ENCODE measurements at regions not wholly inside any gene's neighbourhood (a gene's known extent, or its start where the extent isn't known, plus 50 kb on each side); places are given as distances from the start of the nearest gene placed in this dataset.

DNA sequence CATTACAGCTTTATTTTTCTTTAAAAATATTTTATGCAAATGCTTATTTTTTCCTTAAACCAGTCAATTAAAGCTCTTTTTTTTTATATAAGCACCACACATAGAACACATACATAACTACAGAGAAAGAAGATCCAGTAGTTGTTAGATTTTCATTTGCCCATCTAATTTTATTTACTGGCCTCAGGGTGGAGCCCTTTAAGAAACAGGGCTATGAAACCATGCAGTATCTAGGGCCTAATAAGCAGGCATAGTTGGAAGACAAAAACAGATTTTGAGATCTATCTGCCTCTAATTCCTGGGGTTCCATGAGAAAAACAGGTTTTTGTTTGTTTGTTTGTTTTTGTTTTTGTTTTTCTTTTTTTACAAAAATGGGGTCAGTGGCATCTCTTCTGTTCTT, 120.6 kb downstream of the BCHE start:
- no peak overlapping the region for H3K27ac ChIP-seq
- peaks cover 0 to 3% (median 0%) of the 10 kb centered on the region in 4 donors for H3K9me3 ChIP-seq
- no peak for DNase-seq (ENCODE audit: low spot score in 2 of 2)
- H3K36me3 ChIP-seq = no peaks in the 10 kb centered on the region
- no peaks in the 10 kb centered on the region for H3K27me3 ChIP-seq
- H3K4me3 ChIP-seq = no peak overlapping the region
- TF ChIP-seq, protein P1, sequence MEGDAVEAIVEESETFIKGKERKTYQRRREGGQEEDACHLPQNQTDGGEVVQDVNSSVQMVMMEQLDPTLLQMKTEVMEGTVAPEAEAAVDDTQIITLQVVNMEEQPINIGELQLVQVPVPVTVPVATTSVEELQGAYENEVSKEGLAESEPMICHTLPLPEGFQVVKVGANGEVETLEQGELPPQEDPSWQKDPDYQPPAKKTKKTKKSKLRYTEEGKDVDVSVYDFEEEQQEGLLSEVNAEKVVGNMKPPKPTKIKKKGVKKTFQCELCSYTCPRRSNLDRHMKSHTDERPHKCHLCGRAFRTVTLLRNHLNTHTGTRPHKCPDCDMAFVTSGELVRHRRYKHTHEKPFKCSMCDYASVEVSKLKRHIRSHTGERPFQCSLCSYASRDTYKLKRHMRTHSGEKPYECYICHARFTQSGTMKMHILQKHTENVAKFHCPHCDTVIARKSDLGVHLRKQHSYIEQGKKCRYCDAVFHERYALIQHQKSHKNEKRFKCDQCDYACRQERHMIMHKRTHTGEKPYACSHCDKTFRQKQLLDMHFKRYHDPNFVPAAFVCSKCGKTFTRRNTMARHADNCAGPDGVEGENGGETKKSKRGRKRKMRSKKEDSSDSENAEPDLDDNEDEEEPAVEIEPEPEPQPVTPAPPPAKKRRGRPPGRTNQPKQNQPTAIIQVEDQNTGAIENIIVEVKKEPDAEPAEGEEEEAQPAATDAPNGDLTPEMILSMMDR (IDR thresholded peaks at IDR 0.05) = no peak
- TF ChIP-seq EP300 (IDR thresholded peaks at IDR 0.05) (no peak), POLR2A (IDR thresholded peaks at IDR 0.05) (no peak)
- H3K4me1 ChIP-seq = no peaks in the 10 kb centered on the region

- Histone ChIP-seq H3K27ac (no peak overlapping the region), H3K36me3 (no peaks in the 10 kb centered on the region), H3K4me1 (no peaks in the 10 kb centered on the region), H3K27me3 (no peaks in the 10 kb centered on the region), H3K4me3 (no peak overlapping the region), H3K9me3 (no peaks in the 10 kb centered on the region)
- DNase-seq (ENCODE audit: low spot score in 2 of 2) = no peak
- 96 to 97% methylated on average over 7 of the region's 7 CpGs for WGBS, 2 donors
- TF ChIP-seq EP300 (IDR thresholded peaks at IDR 0.05) (no peak), POLR2A (IDR thresholded peaks at IDR 0.05) (no peak)
- TF ChIP-seq, protein P1 (IDR thresholded peaks at IDR 0.05) = no peak
These were observed 123.7 kb downstream of the BCHE start for GRCh38 chr3:165713479-165713878.

DNA sequence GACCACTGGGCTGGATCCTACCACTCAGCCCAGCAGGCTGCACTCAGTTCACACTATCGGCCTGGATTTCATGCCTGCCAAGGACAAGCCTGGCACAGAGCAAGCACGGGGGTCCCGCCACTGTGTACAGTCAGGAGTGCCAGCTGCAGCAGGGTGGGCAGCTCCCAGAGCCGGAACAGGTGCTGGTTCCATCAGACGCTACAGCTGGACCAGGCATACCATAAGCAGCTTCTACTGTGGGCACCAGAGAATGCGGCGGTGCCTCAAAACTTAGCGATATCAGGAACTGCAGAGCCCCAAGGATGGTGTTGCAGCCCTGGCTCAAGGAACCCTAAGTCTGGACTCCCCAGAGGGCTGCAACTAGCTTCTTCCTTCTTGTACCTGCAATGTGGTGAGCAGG, 124.8 kb downstream of the BCHE start:
- no peak for TF ChIP-seq EP300 (IDR thresholded peaks at IDR 0.05)
- TF ChIP-seq, protein P1 (IDR thresholded peaks at IDR 0.05) = no peak
- no peak for TF ChIP-seq POLR2A (IDR thresholded peaks at IDR 0.05)
- DNase-seq (ENCODE audit: low spot score in 2 of 2) = no peak
- Histone ChIP-seq H3K27ac (no peak overlapping the region), H3K36me3 (no peaks in the 10 kb centered on the region), H3K9me3 (no peaks in the 10 kb centered on the region), H3K27me3 (no peaks in the 10 kb centered on the region), H3K4me3 (no peak overlapping the region), H3K4me1 (no peaks in the 10 kb centered on the region)
- WGBS, 2 donors = 85 to 98% methylated on average over 6 to 8 of the region's 8 CpGs

DNA sequence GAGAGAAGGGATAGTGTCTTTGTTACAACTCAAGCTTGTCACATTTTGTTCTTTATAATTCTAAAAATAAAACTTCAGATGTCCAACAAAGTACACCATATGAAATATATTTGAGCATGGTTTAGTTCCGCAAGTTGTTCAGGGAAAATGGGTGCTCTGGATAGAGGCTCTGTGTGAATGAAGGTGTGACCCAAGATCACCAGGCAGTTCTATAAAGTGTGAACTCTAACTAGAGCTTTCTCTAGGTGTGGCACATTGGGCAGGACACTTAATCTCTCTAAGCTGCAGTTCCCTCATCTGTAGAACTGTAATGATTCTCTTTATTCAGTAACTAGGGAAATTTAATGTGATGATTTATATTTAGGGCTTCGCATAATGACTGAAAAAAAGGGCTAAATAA, 139.3 kb downstream of the BCHE start:
- DNase-seq (ENCODE audit: low spot score in 2 of 2) = no peak
- WGBS, 2 donors = 88 to 89% methylated on average over 2 of the region's 2 CpGs
- Histone ChIP-seq H3K27ac (no peak overlapping the region), H3K4me3 (no peak overlapping the region), H3K36me3 (no peaks in the 10 kb centered on the region), H3K9me3 (peaks cover 0 to under 1% (median 0%) of the 10 kb centered on the region in 4 donors), H3K27me3 (no peaks in the 10 kb centered on the region), H3K4me1 (no peaks in the 10 kb centered on the region)
- TF ChIP-seq EP300 (IDR thresholded peaks at IDR 0.05) = no peak
- no peak for TF ChIP-seq POLR2A (IDR thresholded peaks at IDR 0.05)

DNA sequence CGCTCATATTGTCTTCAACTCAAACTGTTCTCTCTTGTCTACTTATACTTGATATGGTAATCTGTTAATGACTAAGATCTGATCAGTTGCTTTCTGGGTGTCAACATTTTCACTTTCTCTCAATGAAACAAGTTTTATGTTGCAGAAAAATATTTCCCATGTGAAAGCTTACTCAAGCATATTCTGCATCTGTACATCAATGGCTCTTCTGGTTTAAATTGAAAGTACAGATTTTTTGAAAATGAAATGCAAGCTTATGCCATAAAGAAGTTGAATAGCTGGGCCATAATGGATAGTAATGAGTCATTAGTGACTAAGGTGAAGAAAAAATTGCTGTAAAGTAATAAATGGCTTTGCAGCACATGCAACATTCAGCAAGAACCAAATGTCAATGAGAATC, 140.7 kb downstream of the BCHE start:
- 93 to 97% methylated on average over 1 of the region's 1 CpG for WGBS, 2 donors
- no peak for DNase-seq (ENCODE audit: low spot score in 2 of 2)
- Histone ChIP-seq H3K4me3 (no peak overlapping the region), H3K27ac (no peak overlapping the region), H3K9me3 (peaks cover 0 to 13% (median 0%) of the 10 kb centered on the region in 4 donors), H3K27me3 (no peaks in the 10 kb centered on the region), H3K36me3 (no peaks in the 10 kb centered on the region), H3K4me1 (no peaks in the 10 kb centered on the region)
- TF ChIP-seq POLR2A (IDR thresholded peaks at IDR 0.05) (no peak), EP300 (IDR thresholded peaks at IDR 0.05) (no peak)
- TF ChIP-seq, protein P1 (IDR thresholded peaks at IDR 0.05) = no peak

GRCh38 chr3:165683947-165684346, 153.3 kb downstream of the BCHE start:
- H3K27ac ChIP-seq = no peak overlapping the region
- no peak for DNase-seq (ENCODE audit: low spot score in 2 of 2)
- no peak for TF ChIP-seq EP300 (IDR thresholded peaks at IDR 0.05)
- no peak for TF ChIP-seq POLR2A (IDR thresholded peaks at IDR 0.05)
- TF ChIP-seq, protein P1 (IDR thresholded peaks at IDR 0.05) = no peak
- H3K27me3 ChIP-seq = no peaks in the 10 kb centered on the region
- no peaks in the 10 kb centered on the region for H3K36me3 ChIP-seq
- H3K9me3 ChIP-seq = no peaks in the 10 kb centered on the region
- no peak overlapping the region for H3K4me3 ChIP-seq
- H3K4me1 ChIP-seq = no peaks in the 10 kb centered on the region
- WGBS, 2 donors = 88 to 90% methylated on average over 4 of the region's 4 CpGs

All from tibial nerve (tissue), 4 donors.